Loucy (cell line): ENCODE measurements at regions not wholly inside any gene's neighbourhood (a gene's known extent, or its start where the extent isn't known, plus 50 kb on each side); places are given as distances from the start of the nearest gene placed in this dataset.

Experiments used
- EZH2phosphoT487 ChIP-seq: fragments of 200-600 bp; IDR thresholded peaks from 2 replicates; pipeline ENCODE4 v1.6.1; 2018; ENCODE audit warnings: antibody characterized with exemption, mild to moderate bottlenecking, moderate library complexity, borderline replicate concordance
- TF ChIP-seq, protein P1 (sequence below): fragments of 200-600 bp; sonication (generic); conservative IDR thresholded peaks from 2 replicates; pipeline ENCODE4 v1.5.1; 2014; ENCODE audit warnings: mild to moderate bottlenecking, antibody characterized with exemption, low read length

DNA sequence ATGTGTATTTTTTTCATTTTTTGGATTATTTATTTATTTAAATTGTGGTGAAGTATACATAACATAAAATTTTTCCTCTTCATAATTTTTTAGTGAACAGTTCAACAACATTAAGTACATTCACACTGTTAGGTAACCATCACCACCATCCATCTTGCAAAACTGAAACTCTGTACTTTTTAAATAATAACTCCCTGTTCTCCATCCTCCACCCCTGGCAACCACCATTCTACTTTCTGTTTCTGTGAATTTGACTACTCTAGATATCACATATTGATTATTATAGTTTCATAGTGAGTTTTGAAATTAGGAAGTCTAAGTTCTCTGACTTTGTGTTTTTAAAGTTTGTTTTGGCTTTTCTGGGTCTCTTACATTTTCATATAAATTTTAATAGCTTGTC, 89.3 kb upstream of the STX18 start:
- TF ChIP-seq, protein P1, sequence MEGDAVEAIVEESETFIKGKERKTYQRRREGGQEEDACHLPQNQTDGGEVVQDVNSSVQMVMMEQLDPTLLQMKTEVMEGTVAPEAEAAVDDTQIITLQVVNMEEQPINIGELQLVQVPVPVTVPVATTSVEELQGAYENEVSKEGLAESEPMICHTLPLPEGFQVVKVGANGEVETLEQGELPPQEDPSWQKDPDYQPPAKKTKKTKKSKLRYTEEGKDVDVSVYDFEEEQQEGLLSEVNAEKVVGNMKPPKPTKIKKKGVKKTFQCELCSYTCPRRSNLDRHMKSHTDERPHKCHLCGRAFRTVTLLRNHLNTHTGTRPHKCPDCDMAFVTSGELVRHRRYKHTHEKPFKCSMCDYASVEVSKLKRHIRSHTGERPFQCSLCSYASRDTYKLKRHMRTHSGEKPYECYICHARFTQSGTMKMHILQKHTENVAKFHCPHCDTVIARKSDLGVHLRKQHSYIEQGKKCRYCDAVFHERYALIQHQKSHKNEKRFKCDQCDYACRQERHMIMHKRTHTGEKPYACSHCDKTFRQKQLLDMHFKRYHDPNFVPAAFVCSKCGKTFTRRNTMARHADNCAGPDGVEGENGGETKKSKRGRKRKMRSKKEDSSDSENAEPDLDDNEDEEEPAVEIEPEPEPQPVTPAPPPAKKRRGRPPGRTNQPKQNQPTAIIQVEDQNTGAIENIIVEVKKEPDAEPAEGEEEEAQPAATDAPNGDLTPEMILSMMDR: no peak
- no peak for TF ChIP-seq EZH2phosphoT487
